AG04449 (cell line): ENCODE measurements at regions not wholly inside any gene's neighbourhood (a gene's known extent, or its start where the extent isn't known, plus 50 kb on each side); places are given as distances from the start of the nearest gene placed in this dataset.

Source experiments
- CTCF ChIA-PET: fragments of 350-600 bp; formaldehyde crosslinking; extraction: SDS; loops from one replicate; lab custom pipeline; 2021; ENCODE audit warnings: antibody characterized with exemption; lab: Yijun Ruan, JAX
- POLR2A ChIA-PET: fragments of 400-600, 350-600 bp; formaldehyde crosslinking; extraction: SDS; loops from one replicate; lab custom pipeline; 2020; ENCODE audit warnings: antibody characterized with exemption, inconsistent platforms; lab: Yijun Ruan, JAX
- DNase-seq: peaks from one replicate; pipeline ENCODE4 v3.0.0-alpha.2; 2010; ENCODE audit warnings: low read depth, low spot score
- H3K4me3 ChIP-seq: 2 replicates; pipeline ENCODE4 v1.5.1; 2011; ENCODE audit warnings: low read depth, mild to moderate bottlenecking, control low read depth, low read length
- TF ChIP-seq, protein P1 (sequence below): IDR thresholded peaks from one replicate; pipeline ENCODE4 v1.5.1; 2011; ENCODE audit warnings: mild to moderate bottlenecking, moderate library complexity, low read length, control low read depth, inconsistent platforms; ENCODE audit not compliant: insufficient read depth; ENCODE audit errors: missing control alignments

- ChIA-PET POLR2A (no interaction called here), CTCF (no interaction called here)
- DNase-seq: no peak
- no peak overlapping the region for H3K4me3 ChIP-seq
- TF ChIP-seq, protein P1, sequence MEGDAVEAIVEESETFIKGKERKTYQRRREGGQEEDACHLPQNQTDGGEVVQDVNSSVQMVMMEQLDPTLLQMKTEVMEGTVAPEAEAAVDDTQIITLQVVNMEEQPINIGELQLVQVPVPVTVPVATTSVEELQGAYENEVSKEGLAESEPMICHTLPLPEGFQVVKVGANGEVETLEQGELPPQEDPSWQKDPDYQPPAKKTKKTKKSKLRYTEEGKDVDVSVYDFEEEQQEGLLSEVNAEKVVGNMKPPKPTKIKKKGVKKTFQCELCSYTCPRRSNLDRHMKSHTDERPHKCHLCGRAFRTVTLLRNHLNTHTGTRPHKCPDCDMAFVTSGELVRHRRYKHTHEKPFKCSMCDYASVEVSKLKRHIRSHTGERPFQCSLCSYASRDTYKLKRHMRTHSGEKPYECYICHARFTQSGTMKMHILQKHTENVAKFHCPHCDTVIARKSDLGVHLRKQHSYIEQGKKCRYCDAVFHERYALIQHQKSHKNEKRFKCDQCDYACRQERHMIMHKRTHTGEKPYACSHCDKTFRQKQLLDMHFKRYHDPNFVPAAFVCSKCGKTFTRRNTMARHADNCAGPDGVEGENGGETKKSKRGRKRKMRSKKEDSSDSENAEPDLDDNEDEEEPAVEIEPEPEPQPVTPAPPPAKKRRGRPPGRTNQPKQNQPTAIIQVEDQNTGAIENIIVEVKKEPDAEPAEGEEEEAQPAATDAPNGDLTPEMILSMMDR: no peak
These were observed 612.1 kb upstream of the KLHL1 start for GRCh38 chr13:70720386-70720785.

DNA sequence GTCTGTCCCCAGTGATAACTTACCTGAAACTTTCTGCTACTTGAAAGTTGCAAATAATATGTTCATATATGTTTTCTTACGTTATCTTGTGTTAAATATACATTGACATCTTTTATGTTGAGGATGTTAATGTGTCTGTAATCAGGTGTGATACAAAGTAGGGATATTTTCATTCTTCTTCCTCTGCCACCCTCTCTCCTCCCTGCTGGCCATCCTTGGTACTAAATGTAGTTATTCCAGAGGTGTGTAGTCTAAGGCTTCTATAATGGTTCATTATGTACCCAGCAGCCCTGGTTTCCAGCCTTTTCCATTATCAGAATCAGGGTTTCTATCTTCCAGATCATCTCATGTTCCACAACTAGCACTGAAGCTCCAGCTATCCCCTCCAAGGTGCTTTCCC lies 606.7 kb upstream of the KLHL1 start:
- TF ChIP-seq, protein P1: no peak
- CTCF ChIA-PET: no interaction called here
- H3K4me3 ChIP-seq: no peak overlapping the region
- no peak for DNase-seq
- POLR2A ChIA-PET: no interaction called here

DNA sequence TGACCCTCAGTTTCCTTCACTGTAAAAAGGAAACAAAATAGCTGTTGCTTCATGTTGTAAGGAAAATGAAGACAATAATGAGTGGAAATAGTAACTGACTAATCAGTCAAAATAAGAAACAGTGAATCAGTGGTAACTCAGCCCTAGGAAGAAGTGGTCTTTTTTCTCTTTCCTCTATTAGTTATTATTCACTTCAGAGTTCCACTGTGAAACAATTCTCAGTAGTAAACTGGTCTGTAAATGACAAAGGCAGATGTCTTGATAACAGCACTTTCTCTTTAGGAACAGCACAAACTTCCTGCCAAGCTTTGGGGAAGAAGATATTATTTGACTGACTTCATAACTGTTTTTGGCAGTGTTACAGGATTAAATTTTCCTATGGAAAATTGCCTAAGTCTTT lies 600.5 kb upstream of the KLHL1 start:
- CTCF ChIA-PET: no interaction called here
- TF ChIP-seq, protein P1: no peak
- POLR2A ChIA-PET: no interaction called here
- H3K4me3 ChIP-seq: no peak overlapping the region
- DNase-seq: no peak

DNA sequence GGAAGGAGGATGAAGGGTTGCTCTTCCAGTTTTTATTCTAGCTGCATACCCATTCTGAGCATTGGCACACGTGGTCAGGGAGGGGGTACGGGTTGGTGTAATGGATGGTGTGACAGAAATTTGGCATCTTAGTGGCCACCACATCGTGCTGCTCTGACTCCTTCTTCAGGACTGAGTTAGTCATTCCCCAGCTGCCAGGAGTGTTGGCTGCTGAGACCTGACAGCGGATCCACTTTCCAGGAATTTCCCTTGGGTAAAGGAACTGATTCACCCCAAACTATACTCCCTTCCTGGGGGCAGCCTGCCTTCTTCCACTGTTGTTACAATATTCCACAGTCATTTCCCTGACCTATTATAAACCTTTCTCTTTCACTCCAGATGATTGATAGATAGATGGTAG lies 595.5 kb upstream of the KLHL1 start:
- TF ChIP-seq, protein P1: no peak
- ChIA-PET POLR2A (no interaction called here), CTCF (no interaction called here)
- DNase-seq: no peak
- no peak overlapping the region for H3K4me3 ChIP-seq

- ChIA-PET POLR2A (no interaction called here), CTCF (no interaction called here)
These were observed 586.9 kb upstream of the KLHL1 start for GRCh38 chr13:70694996-70695715.

DNA sequence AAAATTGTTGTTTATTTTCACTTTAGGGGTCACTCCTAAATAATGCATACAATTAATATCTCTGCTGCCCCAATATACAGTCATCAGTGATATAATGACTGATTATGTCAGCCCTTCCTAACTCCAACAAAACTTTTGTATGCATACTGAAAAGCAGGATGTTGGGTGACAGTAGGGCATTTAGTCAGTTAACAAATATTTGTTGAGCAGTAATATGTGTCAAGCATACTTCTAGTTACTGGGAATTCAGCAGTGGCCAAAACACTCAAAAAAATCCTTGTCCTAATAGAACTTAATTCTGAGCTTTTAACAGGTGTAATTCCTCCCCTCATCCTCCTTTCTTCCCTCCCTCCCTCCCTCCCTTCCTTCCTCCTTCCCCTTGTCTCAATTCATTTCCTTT lies 560.7 kb upstream of the KLHL1 start:
- H3K4me3 ChIP-seq: no peak overlapping the region
- TF ChIP-seq, protein P1: no peak
- ChIA-PET CTCF (no interaction called here), POLR2A (no interaction called here)
- no peak for DNase-seq

More at GRCh38 chr13:70694996-70695715, 586.9 kb upstream of the KLHL1 start:
- TF ChIP-seq, protein P1: no peak
- DNase-seq: no peak
- H3K4me3 ChIP-seq: no peak overlapping the region
